Mesenchymal stem cell (in vitro differentiated cells and primary cell): ENCODE measurements at regions not wholly inside any gene's neighbourhood (a gene's known extent, or its start where the extent isn't known, plus 50 kb on each side); places are given as distances from the start of the nearest gene placed in this dataset.

Experiments
- DNase-seq: peaks from one replicate; pipeline ENCODE4 v3.0.0-alpha.2; 2013
- H2AFZ ChIP-seq: one replicate; pipeline ENCODE4 v1.6.1; 2013; ENCODE audit warnings: low read depth, mild to moderate bottlenecking, control low read depth, inconsistent platforms, low read length, moderate library complexity
- H2AK5ac ChIP-seq: 2 replicates; pipeline ENCODE4 v1.6.1; 2013; ENCODE audit warnings: low read length, moderate library complexity, mild to moderate bottlenecking, inconsistent platforms; ENCODE audit not compliant: severe bottlenecking
- H2BK120ac ChIP-seq: one replicate; pipeline ENCODE4 v1.6.1; 2013; ENCODE audit warnings: low read depth, mild to moderate bottlenecking, inconsistent platforms, low read length, moderate library complexity
- H2BK12ac ChIP-seq, 2 experiments: one replicate each; pipeline ENCODE4 v1.6.1; 2013; ENCODE audit warnings: inconsistent platforms in 2 of 2, low read length in 2 of 2, mild to moderate bottlenecking in 2 of 2, moderate library complexity in 2 of 2, control low read depth in 1 of 2
- H2BK15ac ChIP-seq: one replicate; pipeline ENCODE4 v1.6.1; 2013; ENCODE audit warnings: mild to moderate bottlenecking, low read depth, inconsistent platforms; ENCODE audit not compliant: poor library complexity, severe bottlenecking
- H2BK5ac ChIP-seq: 2 replicates; pipeline ENCODE4 v1.6.1; 2013; ENCODE audit warnings: low read depth, mild to moderate bottlenecking, low read length, control low read depth, inconsistent platforms; ENCODE audit not compliant: poor library complexity, severe bottlenecking
- H3K14ac ChIP-seq, 2 experiments: one replicate each; pipeline ENCODE4 v1.6.1; 2013; ENCODE audit warnings: inconsistent platforms in 2 of 2, low read length in 2 of 2, control low read depth in 1 of 2, mild to moderate bottlenecking in 1 of 2, moderate library complexity in 1 of 2
- H3K18ac ChIP-seq, 2 experiments: one replicate each; pipeline ENCODE4 v1.6.1; 2013; ENCODE audit warnings: inconsistent platforms in 2 of 2, low read length in 2 of 2, control low read depth in 1 of 2, low read depth in 1 of 2, mild to moderate bottlenecking in 1 of 2
- H3K23ac ChIP-seq, 2 experiments: one replicate each; pipeline ENCODE4 v1.6.1; 2013; ENCODE audit warnings: inconsistent platforms in 2 of 2, low read length in 2 of 2, mild to moderate bottlenecking in 2 of 2, moderate library complexity in 2 of 2, control low read depth in 1 of 2
- H3K27ac ChIP-seq: 2 replicates; pipeline ENCODE4 v1.5.1; 2013; ENCODE audit warnings: mild to moderate bottlenecking, moderate library complexity, low read length, control low read depth, inconsistent platforms; ENCODE audit not compliant: poor library complexity, severe bottlenecking
- H3K27me3 ChIP-seq, 2 experiments: 2 replicates each; pipeline versions ENCODE4 v1.6.1 to v1.7.0; 2013; ENCODE audit warnings: low read length in 2 of 2, mild to moderate bottlenecking in 2 of 2, moderate library complexity in 2 of 2, control low read depth in 1 of 2, inconsistent platforms in 1 of 2; ENCODE audit not compliant: control insufficient read depth in 1 of 2, insufficient read depth in 1 of 2
- H3K36me3 ChIP-seq, 2 experiments: 2 replicates each; pipeline versions ENCODE4 v1.6.1 to v1.7.0; 2013; ENCODE audit warnings: low read length in 2 of 2, control low read depth in 1 of 2, inconsistent platforms in 1 of 2, low read depth in 1 of 2, mild to moderate bottlenecking in 1 of 2; ENCODE audit not compliant: insufficient read depth in 2 of 2, control insufficient read depth in 1 of 2
- H3K4ac ChIP-seq, 2 experiments: one replicate each; pipeline ENCODE4 v1.6.1; 2013; ENCODE audit warnings: inconsistent platforms in 2 of 2, low read length in 2 of 2, mild to moderate bottlenecking in 2 of 2, moderate library complexity in 2 of 2, control low read depth in 1 of 2, low read depth in 1 of 2
- H3K4me1 ChIP-seq: 2 replicates; pipeline ENCODE4 v1.6.1; 2013; ENCODE audit warnings: low read depth, low read length, control low read depth; ENCODE audit not compliant: control insufficient read depth, insufficient read depth
- H3K4me2 ChIP-seq: 2 replicates; pipeline ENCODE4 v1.6.1; 2013; ENCODE audit warnings: low read length, mild to moderate bottlenecking, inconsistent platforms; ENCODE audit not compliant: poor library complexity, severe bottlenecking
- H3K4me3 ChIP-seq, 2 experiments: 2 replicates each; pipeline versions ENCODE4 v1.5.1 to v1.7.0; 2013; ENCODE audit warnings: low read length in 2 of 2, mild to moderate bottlenecking in 2 of 2, control low read depth in 1 of 2, low read depth in 1 of 2; ENCODE audit not compliant: insufficient read depth in 1 of 2
- H3K79me1 ChIP-seq: replicated peaks from 2 replicates; pipeline ENCODE4 v1.6.1; 2013; ENCODE audit warnings: mild to moderate bottlenecking, control low read depth, low read length, inconsistent platforms; ENCODE audit not compliant: poor library complexity, severe bottlenecking
- H3K9ac ChIP-seq: 2 replicates; pipeline ENCODE4 v1.7.0; 2013; ENCODE audit warnings: mild to moderate bottlenecking, low read length, moderate library complexity
- H3K9me3 ChIP-seq: 2 replicates; pipeline ENCODE4 v1.7.0; 2013; ENCODE audit warnings: mild to moderate bottlenecking, low read length; ENCODE audit not compliant: control insufficient read depth
- H4K8ac ChIP-seq: one replicate; pipeline ENCODE4 v1.6.1; 2013; ENCODE audit warnings: inconsistent platforms, mild to moderate bottlenecking, low read length, moderate library complexity
- H4K91ac ChIP-seq: one replicate; pipeline ENCODE4 v1.6.1; 2013; ENCODE audit warnings: mild to moderate bottlenecking, low read length, inconsistent platforms
- WGBS: methylation state at CpG from one replicate; pipeline ENCODE4 v1.1.7; 2013; ENCODE audit warnings: mixed read lengths; 5-methylcytosine and 5-hydroxymethylcytosine counted together

- Histone ChIP-seq H3K9ac (no peak overlapping the region), H3K4me3 (no peak overlapping the region), H4K91ac (no peak overlapping the region), H4K8ac (no peak overlapping the region), H3K27ac (no peak overlapping the region), H3K4ac (no peak overlapping the region), H3K23ac (no peak overlapping the region), H3K18ac (no peak overlapping the region), H2AK5ac (no peak overlapping the region), H3K4me1 (no peaks in the 10 kb centered on the region), H3K4me2 (no peak overlapping the region), H3K14ac (no peak overlapping the region), H3K36me3 (no peaks in the 10 kb centered on the region), H2BK5ac (no peak overlapping the region), H3K79me1 (no peaks in the 10 kb centered on the region), H2AFZ (no peak overlapping the region), H2BK120ac (no peak overlapping the region), H2BK15ac (no peak overlapping the region), H3K9me3 (no peaks in the 10 kb centered on the region), H3K27me3 (peaks cover 0 to 17% of the 10 kb centered on the region in 2 experiments), H2BK12ac (no peak overlapping the region)
- no peak for DNase-seq
- WGBS, result 57% methylated on average over 1 of the region's 1 CpG
Observed at GRCh38 chr17:13200671-13201070, 182.8 kb upstream of the ELAC2 start.

- Histone ChIP-seq H3K79me1 (no peaks in the 10 kb centered on the region), H3K4ac (no peak overlapping the region), H3K4me2 (no peak overlapping the region), H3K36me3 (no peaks in the 10 kb centered on the region), H2BK5ac (no peak overlapping the region), H2BK12ac (no peak overlapping the region), H2BK15ac (no peak overlapping the region), H3K4me1 (no peaks in the 10 kb centered on the region), H3K4me3 (no peak overlapping the region), H4K91ac (no peak overlapping the region), H4K8ac (no peak overlapping the region), H3K9me3 (no peaks in the 10 kb centered on the region), H2AFZ (no peak overlapping the region), H2BK120ac (no peak overlapping the region), H3K27me3 (peaks cover 0 to 17% of the 10 kb centered on the region in 2 experiments), H3K14ac (no peak overlapping the region), H3K23ac (no peak overlapping the region), H2AK5ac (no peak overlapping the region), H3K27ac (no peak overlapping the region), H3K18ac (no peak overlapping the region), H3K9ac (no peak overlapping the region)
- no peak for DNase-seq
Observed at GRCh38 chr17:13199425-13199824, 181.6 kb upstream of the ELAC2 start.

- no peak overlapping the region for H3K9ac ChIP-seq
- no peak overlapping the region for H2BK12ac ChIP-seq
- no peak overlapping the region for H4K91ac ChIP-seq
- H3K27me3 ChIP-seq, result peaks cover 0 to 20% of the 10 kb centered on the region in 2 experiments
- WGBS, result 83% methylated on average over 3 of the region's 4 CpGs
- H3K18ac ChIP-seq, result no peak overlapping the region
- H2AK5ac ChIP-seq, result no peak overlapping the region
- H3K79me1 ChIP-seq, result no peaks in the 10 kb centered on the region
- no peaks in the 10 kb centered on the region for H3K9me3 ChIP-seq
- H4K8ac ChIP-seq, result no peak overlapping the region
- H2BK120ac ChIP-seq, result no peak overlapping the region
- H2AFZ ChIP-seq, result no peak overlapping the region
- no peak overlapping the region for H3K27ac ChIP-seq
- H3K4me1 ChIP-seq, result no peaks in the 10 kb centered on the region
- no peak overlapping the region for H3K14ac ChIP-seq
- H3K36me3 ChIP-seq, result no peaks in the 10 kb centered on the region
- H3K4me2 ChIP-seq, result no peak overlapping the region
- H3K23ac ChIP-seq, result no peak overlapping the region
- H2BK5ac ChIP-seq, result no peak overlapping the region
- no peak overlapping the region for H3K4ac ChIP-seq
- no peak overlapping the region for H2BK15ac ChIP-seq
- no peak for DNase-seq
- H3K4me3 ChIP-seq, result no peak overlapping the region
Observed at GRCh38 chr17:13197586-13197985, 179.8 kb upstream of the ELAC2 start.

GRCh38 chr17:13194887-13195286 is 177.1 kb upstream of the ELAC2 start:
- no peak overlapping the region for H2BK15ac ChIP-seq
- H2AK5ac ChIP-seq, result no peak overlapping the region
- H2BK5ac ChIP-seq, result no peak overlapping the region
- H3K9ac ChIP-seq, result no peak overlapping the region
- no peaks in the 10 kb centered on the region for H3K36me3 ChIP-seq
- H4K91ac ChIP-seq, result no peak overlapping the region
- no peaks in the 10 kb centered on the region for H3K79me1 ChIP-seq
- H3K14ac ChIP-seq, result no peak overlapping the region
- no peak for DNase-seq
- H3K18ac ChIP-seq, result no peak overlapping the region
- H3K27me3 ChIP-seq, result peaks cover 0 to 26% of the 10 kb centered on the region in 2 experiments
- H3K9me3 ChIP-seq, result no peaks in the 10 kb centered on the region
- H3K4me1 ChIP-seq, result no peaks in the 10 kb centered on the region
- no peak overlapping the region for H3K4me3 ChIP-seq
- no peak overlapping the region for H2BK120ac ChIP-seq
- no peak overlapping the region for H2AFZ ChIP-seq
- WGBS, result 0% methylated on average over 2 of the region's 2 CpGs
- no peak overlapping the region for H3K27ac ChIP-seq
- no peak overlapping the region for H3K4ac ChIP-seq
- no peak overlapping the region for H4K8ac ChIP-seq
- no peak overlapping the region for H2BK12ac ChIP-seq
- no peak overlapping the region for H3K23ac ChIP-seq
- H3K4me2 ChIP-seq, result peak overlapping the region; percentile 28
